HepG2 (cell line): ENCODE measurements at regions not wholly inside any gene's neighbourhood (a gene's known extent, or its start where the extent isn't known, plus 50 kb on each side); places are given as distances from the start of the nearest gene placed in this dataset.

Experiments
- EP300 ChIP-seq, 3 experiments: sonication (generic) in 1 of 3; formaldehyde crosslinking in 1 of 3; IDR thresholded peaks; 2 replicates each; pipeline versions ENCODE4 v1.5.1 to v1.6.1; 2011 to 2020; ENCODE audit warnings: low read depth in 2 of 3, low read length in 2 of 3, borderline replicate concordance in 1 of 3, improper control_type of control experiment in 1 of 3, mild to moderate bottlenecking in 1 of 3, missing genetic modification reagents in 1 of 3, moderate library complexity in 1 of 3
- EZH2 ChIP-seq: conservative IDR thresholded peaks from 2 replicates; pipeline ENCODE4 v1.6.1; 2012; ENCODE audit warnings: mild to moderate bottlenecking, low read depth, low read length, moderate library complexity
- TF ChIP-seq, protein P1 (sequence below): IDR thresholded peaks from 2 replicates; pipeline ENCODE4 v1.6.1; 2012; ENCODE audit warnings: inconsistent platforms

DNA sequence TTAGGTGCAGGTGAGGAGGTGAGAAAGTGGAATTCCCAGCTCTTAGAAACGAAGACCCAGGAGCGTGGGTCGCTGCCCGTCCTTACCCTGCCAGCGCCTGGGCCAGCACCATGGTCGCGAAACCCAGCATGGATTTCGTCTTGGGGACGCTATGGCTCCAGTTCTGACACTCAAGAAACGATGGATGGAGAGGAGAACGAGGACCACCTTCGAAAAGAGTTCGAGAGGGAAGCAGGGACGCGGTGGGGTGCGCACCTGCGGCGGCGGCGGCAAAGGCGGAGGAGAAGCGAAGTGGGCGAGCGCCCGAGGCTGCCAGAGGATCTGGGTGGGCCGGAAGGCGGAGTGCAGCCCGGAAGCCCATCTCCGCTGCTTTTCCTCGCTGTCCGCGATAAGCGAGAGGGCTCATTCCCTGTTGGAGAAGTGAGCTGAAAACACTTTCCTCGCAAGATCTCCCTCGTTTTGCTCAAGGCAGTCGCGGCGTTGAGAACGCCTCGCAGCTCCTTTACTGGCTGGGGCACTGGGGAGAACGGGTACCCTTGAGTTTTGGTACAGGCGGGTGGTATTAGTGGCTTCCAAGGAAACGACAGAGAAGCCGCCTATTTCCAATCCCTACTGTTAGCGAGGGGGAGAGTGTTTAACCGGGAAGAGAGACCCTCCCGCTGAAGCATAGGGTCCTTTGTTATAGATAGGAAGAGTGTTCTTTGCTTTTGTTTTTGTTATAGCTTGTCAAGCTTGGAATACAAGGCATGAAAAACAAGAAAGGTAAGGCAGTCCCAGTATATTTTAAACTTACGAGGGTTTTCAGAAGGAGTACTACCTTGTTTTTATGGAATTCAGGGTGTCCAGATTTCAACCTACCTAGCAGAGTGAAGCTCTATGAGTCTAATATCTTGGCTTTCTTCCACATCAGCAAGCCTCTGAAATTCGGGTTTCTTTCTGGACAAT is 109.5 kb downstream of the TRIM27 start:
- TF ChIP-seq EZH2 (no peak), EP300 (IDR thresholded peaks at IDR 0.05; ENCODE audit: low read depth in 2 of 2, low read length in 2 of 2) (no peak), EP300 (CRISPR knock-in tag; IDR thresholded peaks at IDR 0.05; ENCODE audit: borderline replicate concordance) (no peak)
- TF ChIP-seq, protein P1, sequence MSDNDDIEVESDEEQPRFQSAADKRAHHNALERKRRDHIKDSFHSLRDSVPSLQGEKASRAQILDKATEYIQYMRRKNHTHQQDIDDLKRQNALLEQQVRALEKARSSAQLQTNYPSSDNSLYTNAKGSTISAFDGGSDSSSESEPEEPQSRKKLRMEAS, result peak; percentile 21; the same call in 1 of the 2 replicates
